ENCODE measurements at regions not wholly inside any gene's neighbourhood (a gene's known extent, or its start where the extent isn't known, plus 50 kb on each side); places are given as distances from the start of the nearest gene placed in this dataset.
A peak's percentile ranks its signal among the peaks of the same experiment; 100 is the strongest.

DNA sequence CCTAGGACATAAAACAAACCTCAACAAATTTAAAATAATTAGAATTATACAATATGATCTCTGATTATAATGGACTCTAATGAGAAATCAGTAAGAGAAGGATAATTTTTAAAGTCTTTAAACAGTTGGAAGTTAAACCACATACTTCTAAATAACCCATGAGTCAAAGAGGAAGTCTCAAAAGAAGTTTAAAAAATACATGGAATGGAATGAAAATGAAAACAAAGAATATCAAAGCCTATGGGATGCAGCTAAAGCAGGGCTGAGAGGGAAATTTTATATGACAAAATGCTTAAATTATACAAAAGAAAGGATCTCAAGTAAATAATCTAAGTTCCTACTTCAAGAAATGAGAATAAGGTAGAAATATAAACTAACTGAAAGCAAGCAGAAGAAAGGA lies 460.5 kb downstream of the RPS24 start:
- no peak for DNase-seq
- H3K27ac ChIP-seq (ENCODE audit: low read length): no peak overlapping the region

DNA sequence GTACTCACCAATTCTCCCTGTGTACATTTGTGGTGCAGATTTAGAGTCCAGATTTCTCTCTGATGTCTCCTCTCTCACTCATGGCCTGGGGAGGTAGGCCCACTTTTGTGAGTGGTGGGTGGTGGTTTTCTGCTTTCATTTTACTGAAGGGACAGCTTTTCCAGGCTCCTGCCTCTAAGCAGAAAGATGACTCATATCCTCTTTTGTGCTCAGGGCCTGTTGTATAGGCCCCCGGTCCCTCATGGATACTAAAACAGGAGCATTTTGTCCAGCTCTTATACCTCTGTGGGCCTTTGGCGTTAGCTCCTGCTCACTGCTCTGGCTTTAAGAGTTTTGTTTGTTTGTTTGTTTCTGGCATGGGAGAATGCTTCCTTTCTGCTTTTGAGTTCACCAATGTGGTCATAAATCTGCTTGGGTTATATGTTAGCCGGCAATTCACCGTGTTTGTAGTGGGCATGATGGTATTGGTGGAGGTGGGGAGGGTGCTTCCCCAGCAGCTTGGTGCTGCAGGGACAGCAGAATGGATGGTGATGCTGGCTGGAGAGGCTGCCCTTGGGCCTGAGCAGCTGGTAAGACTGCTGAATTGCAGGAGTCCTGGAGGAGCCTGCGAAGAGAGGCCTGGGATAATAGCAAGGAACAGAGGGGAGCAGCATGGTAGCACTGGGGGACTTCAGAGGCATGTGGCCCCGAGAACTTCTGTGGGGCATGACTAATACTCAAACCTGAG lies 468.7 kb downstream of the RPS24 start:
- Histone ChIP-seq H3K4me3 (ENCODE audit: low read length) (no peak overlapping the region), H3K27ac (ENCODE audit: low read length) (no peak overlapping the region), H3K4me1 (ENCODE audit: control insufficient read depth, insufficient read depth, low read length) (no peaks in the 10 kb centered on the region), H3K27me3 (ENCODE audit: control insufficient read depth, insufficient read depth, low read length) (no peaks in the 10 kb centered on the region), H3K9me3 (ENCODE audit: control insufficient read depth, low read depth, low read length) (no peaks in the 10 kb centered on the region), H3K36me3 (ENCODE audit: control insufficient read depth, insufficient read depth, low read length) (no peaks in the 10 kb centered on the region)
- no peak for DNase-seq
- no CpG with 5 or more reads among the region's 6 CpGs for WGBS (ENCODE audit: insufficient coverage, low lambda C conversion rate)

More for the DNA sequence above, 460.5 kb downstream of the RPS24 start:
- Histone ChIP-seq H3K9me3 (ENCODE audit: control insufficient read depth, low read depth, low read length) (peaks cover 13% of the 10 kb centered on the region), H3K36me3 (ENCODE audit: control insufficient read depth, insufficient read depth, low read length) (no peaks in the 10 kb centered on the region), H3K4me1 (ENCODE audit: control insufficient read depth, insufficient read depth, low read length) (no peaks in the 10 kb centered on the region), H3K4me3 (ENCODE audit: low read length) (no peak overlapping the region), H3K27me3 (ENCODE audit: control insufficient read depth, insufficient read depth, low read length) (no peaks in the 10 kb centered on the region)

DNA sequence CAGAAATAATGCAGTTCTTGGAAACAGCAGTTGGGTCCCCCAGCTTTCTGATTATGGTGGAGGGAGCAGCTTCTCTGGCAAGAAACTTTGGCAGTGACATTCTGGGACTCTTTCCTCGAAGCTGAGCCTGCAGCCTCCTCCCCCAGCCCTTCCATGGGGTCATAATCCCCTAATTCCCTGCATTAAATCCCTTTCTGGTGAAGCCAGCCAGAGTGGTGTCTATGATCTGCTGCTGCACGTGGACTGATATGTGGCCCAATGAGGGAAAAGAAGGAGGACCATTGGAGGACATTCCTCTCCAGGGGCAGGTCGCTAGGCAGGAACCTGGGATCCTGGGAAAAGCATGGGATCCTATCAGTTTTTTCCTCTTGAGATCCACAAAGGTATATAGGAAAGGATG lies 470.5 kb downstream of the RPS24 start:
- no peak overlapping the region for H3K4me3 ChIP-seq (ENCODE audit: low read length)
- no peaks in the 10 kb centered on the region for H3K9me3 ChIP-seq (ENCODE audit: control insufficient read depth, low read depth, low read length)
- DNase-seq: no peak
- no CpG with 5 or more reads among the region's 3 CpGs for WGBS (ENCODE audit: insufficient coverage, low lambda C conversion rate)
- no peaks in the 10 kb centered on the region for H3K27me3 ChIP-seq (ENCODE audit: control insufficient read depth, insufficient read depth, low read length)
- H3K4me1 ChIP-seq (ENCODE audit: control insufficient read depth, insufficient read depth, low read length): no peaks in the 10 kb centered on the region
- no peaks in the 10 kb centered on the region for H3K36me3 ChIP-seq (ENCODE audit: control insufficient read depth, insufficient read depth, low read length)
- no peak overlapping the region for H3K27ac ChIP-seq (ENCODE audit: low read length)

DNA sequence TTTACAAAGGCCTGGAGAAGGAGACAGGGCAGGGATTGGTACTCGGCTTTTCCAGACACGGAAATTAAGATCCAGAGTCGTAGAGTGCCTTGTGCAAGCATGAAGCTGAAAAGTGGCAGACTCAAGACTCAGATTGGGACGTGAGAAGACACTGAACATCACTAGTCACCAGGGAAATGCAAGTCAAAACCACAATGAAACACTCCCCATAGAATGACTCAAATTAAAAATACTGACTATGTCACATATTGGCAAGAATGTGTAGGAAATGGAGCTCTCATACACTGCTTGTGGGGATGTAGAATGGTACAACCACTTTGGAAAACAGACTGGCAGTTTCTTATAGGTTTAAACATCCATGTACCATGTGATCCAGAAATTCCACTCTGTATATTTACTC lies 472.0 kb downstream of the RPS24 start:
- no CpG with 5 or more reads among the region's 4 CpGs for WGBS (ENCODE audit: insufficient coverage, low lambda C conversion rate)
- Histone ChIP-seq H3K4me1 (ENCODE audit: control insufficient read depth, insufficient read depth, low read length) (no peaks in the 10 kb centered on the region), H3K27ac (ENCODE audit: low read length) (no peak overlapping the region), H3K36me3 (ENCODE audit: control insufficient read depth, insufficient read depth, low read length) (no peaks in the 10 kb centered on the region), H3K4me3 (ENCODE audit: low read length) (no peak overlapping the region), H3K27me3 (ENCODE audit: control insufficient read depth, insufficient read depth, low read length) (no peaks in the 10 kb centered on the region), H3K9me3 (ENCODE audit: control insufficient read depth, low read depth, low read length) (no peaks in the 10 kb centered on the region)
- DNase-seq: no peak

DNA sequence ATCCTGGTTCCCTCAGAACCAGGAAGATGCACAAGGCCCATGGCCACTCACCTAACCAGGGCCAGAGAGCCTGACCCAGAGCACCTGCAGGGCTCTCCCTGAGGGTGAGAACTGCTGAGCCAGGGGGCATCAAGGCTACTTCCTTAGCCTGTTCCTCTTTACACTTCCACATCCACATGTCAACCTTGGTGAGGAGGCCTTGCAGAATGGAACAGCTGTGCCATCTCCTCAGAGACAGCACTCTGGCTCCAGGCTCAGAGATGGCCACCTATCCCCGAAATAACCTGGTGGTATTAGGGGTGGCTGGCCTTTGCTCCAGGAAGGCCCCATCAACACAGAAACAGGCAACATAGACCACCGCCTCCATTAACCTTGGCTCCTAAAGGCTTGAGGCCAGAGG lies 473.0 kb downstream of the RPS24 start:
- Histone ChIP-seq H3K36me3 (ENCODE audit: control insufficient read depth, insufficient read depth, low read length) (no peaks in the 10 kb centered on the region), H3K27ac (ENCODE audit: low read length) (no peak overlapping the region), H3K9me3 (ENCODE audit: control insufficient read depth, low read depth, low read length) (no peaks in the 10 kb centered on the region), H3K4me3 (ENCODE audit: low read length) (no peak overlapping the region), H3K27me3 (ENCODE audit: control insufficient read depth, insufficient read depth, low read length) (no peaks in the 10 kb centered on the region), H3K4me1 (ENCODE audit: control insufficient read depth, insufficient read depth, low read length) (no peaks in the 10 kb centered on the region)
- no peak for DNase-seq
- no CpG with 5 or more reads among the region's 2 CpGs for WGBS (ENCODE audit: insufficient coverage, low lambda C conversion rate)

DNA sequence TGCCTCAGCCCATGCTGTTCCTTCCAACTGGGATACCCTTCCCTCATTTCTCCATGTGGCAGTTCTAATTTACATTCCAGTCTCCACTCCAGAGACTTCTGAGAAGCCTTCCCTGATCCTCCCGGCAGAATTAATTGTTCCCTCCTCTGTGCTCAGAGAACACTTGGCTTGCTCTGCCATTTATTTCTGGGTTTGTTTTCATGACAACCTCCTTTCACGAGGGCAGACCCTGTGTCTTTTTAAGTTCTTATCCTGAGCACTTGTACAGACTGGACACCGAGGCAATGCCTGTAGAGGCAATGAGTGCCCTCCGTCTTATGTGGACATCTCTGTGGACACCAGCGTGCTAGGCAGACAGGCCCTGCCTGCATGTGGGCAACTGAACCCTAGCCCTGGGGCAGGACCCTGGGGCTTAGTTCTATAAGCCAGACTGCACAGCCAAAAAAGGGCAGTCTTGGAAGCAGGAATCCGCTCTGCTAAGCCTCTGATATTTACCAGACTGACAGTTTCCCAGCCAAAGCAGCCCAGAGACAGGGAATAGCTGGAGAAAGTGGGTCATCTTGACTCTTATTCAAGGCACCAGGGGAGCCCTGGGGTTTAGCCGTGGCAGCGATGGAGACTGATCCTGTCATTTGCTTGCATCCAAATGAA lies 474.0 kb downstream of the RPS24 start:
- Histone ChIP-seq H3K27me3 (ENCODE audit: control insufficient read depth, insufficient read depth, low read length) (no peaks in the 10 kb centered on the region), H3K36me3 (ENCODE audit: control insufficient read depth, insufficient read depth, low read length) (no peaks in the 10 kb centered on the region), H3K4me1 (ENCODE audit: control insufficient read depth, insufficient read depth, low read length) (no peaks in the 10 kb centered on the region), H3K9me3 (ENCODE audit: control insufficient read depth, low read depth, low read length) (no peaks in the 10 kb centered on the region), H3K27ac (ENCODE audit: low read length) (peak overlapping the region; percentile 11), H3K4me3 (ENCODE audit: low read length) (no peak overlapping the region)
- no CpG with 5 or more reads among the region's 8 CpGs for WGBS (ENCODE audit: insufficient coverage, low lambda C conversion rate)
- no peak for DNase-seq

DNA sequence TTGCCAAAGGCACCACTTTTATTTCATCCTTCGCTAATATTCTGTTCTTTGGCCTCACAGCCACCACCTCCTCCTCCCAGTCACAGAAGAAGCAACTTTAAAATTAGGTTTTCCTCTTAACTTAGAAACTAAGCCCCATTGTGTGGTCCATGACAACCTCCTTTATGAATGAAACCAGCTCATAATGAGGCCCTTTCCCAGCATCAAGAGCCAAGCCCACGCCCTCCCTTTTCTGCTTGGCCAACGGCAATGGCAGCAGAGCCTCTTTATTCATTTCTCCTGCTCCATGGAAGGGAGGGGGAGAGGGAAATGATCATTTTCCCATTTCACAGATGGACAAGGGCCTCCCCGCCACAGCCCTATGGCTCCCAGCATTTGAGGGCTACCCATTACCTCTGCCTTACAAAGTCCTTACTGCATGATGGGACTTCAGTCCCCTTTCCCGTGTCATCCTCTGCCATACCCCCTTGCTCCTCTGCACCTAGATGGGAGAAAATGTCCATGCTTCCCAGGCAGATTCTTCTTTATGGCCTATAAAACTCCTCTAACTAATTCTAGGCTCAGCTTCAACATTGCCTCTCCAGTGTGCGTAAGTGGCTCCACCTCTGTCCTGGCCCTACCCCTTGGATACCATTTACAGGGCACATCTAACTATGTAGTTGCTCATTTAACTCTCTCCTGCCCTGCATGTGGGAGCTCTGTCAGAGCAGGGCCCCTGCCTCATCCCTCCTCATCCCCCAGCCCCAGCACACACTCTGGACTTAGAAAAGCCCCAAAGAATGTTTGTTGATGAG lies 475.5 kb downstream of the RPS24 start:
- H3K36me3 ChIP-seq (ENCODE audit: control insufficient read depth, insufficient read depth, low read length): no peaks in the 10 kb centered on the region
- H3K27ac ChIP-seq (ENCODE audit: low read length): no peak overlapping the region

DNA sequence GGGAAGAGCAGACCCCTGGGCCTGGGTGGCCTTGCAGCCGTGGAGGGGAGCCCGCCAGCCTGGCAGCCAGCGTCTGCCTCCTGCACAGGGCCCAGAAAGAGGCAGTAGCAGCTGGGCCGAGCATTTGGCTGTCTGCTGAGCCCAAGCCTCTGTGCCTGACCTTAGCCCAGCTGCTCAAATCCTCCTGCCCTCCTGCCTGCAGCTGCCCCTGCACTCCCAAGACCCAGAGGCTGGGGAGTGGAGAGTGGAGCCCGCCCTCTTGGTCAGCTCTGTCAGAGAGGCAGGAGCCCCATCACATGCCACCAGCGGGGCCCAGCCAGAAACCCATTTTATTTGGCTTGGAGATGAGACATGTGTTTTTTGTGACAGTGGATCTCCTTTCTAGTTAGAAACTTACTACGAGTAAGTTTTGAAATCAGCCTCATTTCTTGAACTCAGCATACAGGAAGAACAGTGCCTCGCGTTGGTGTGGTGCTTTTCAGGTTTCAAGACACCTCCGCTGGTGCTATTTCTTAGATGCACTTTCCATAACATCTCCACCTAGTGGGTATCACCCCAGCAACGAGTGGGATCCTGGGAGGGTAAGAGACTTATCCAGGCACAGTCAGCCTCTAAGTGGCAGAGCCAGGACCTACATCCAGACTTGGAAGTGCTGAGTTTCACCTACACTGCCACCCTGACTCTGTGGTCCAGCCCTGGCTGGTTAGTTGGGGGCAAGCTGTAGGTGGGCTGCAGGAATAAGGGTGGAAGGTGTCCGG lies 477.1 kb downstream of the RPS24 start:
- no CpG with 5 or more reads among the region's 12 CpGs for whole genome bisulfite sequencing (ENCODE audit: insufficient coverage, low lambda C conversion rate)
- Histone ChIP-seq H3K36me3 (ENCODE audit: control insufficient read depth, insufficient read depth, low read length) (no peaks in the 10 kb centered on the region), H3K4me1 (ENCODE audit: control insufficient read depth, insufficient read depth, low read length) (no peaks in the 10 kb centered on the region), H3K9me3 (ENCODE audit: control insufficient read depth, low read depth, low read length) (no peaks in the 10 kb centered on the region), H3K27me3 (ENCODE audit: control insufficient read depth, insufficient read depth, low read length) (no peaks in the 10 kb centered on the region), H3K27ac (ENCODE audit: low read length) (no peak overlapping the region), H3K4me3 (ENCODE audit: low read length) (no peak overlapping the region)
- DNase-seq: no peak

More for the DNA sequence above, 475.5 kb downstream of the RPS24 start:
- H3K9me3 ChIP-seq (ENCODE audit: control insufficient read depth, low read depth, low read length): no peaks in the 10 kb centered on the region
- no peaks in the 10 kb centered on the region for H3K27me3 ChIP-seq (ENCODE audit: control insufficient read depth, insufficient read depth, low read length)
- no peak for DNase-seq
- WGBS (ENCODE audit: insufficient coverage, low lambda C conversion rate): no CpG with 5 or more reads among the region's 6 CpGs
- no peak overlapping the region for H3K4me3 ChIP-seq (ENCODE audit: low read length)
- H3K4me1 ChIP-seq (ENCODE audit: control insufficient read depth, insufficient read depth, low read length): no peaks in the 10 kb centered on the region

DNA sequence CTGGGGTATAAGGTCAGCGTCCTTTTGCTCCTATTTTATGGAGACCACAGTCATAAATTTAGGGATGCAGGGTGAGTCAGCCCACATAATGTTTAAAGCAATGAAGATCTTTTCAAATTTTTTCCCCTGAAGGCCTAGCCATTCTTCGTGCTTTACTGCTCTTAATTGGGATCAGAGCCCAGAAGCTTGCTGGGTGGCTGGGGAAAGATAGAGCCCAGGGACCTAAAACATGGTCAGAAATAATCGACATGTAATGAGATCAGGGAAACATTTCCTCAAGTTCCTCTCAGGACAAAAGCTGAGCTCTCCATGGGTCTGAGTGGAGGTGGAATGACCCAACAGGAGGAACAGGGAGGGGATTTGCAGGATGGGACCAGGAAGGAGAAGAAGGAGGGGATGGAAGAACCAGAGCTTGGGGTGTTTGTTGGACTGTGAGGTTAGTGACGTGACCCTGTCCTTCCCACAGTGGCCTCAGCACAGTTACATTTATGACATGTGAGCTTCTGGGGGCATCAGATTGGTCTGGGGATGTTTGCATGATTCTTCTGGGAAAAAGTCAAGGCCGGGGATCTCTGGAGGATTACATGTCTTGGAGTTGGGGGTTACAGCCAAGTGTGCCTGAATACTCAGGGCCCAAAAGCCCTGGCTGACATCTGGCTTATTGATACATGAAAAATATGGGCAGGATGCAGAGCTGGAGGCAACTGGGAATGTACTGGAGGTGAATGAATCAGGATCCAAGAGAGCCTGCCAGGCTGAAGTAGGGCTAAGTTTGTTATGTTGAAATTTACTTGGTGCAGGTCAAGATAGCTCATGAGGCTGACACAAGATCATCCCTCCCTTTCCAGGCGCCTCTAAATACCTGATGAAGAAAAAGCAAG lies 477.9 kb downstream of the RPS24 start:
- no peak for DNase-seq
- no peak overlapping the region for H3K27ac ChIP-seq (ENCODE audit: low read length)
- 100% methylated on average over 2 of the region's 6 CpGs for WGBS (ENCODE audit: insufficient coverage, low lambda C conversion rate)
- H3K9me3 ChIP-seq (ENCODE audit: control insufficient read depth, low read depth, low read length): no peaks in the 10 kb centered on the region
- H3K4me1 ChIP-seq (ENCODE audit: control insufficient read depth, insufficient read depth, low read length): no peaks in the 10 kb centered on the region
- H3K4me3 ChIP-seq (ENCODE audit: low read length): no peak overlapping the region
- H3K27me3 ChIP-seq (ENCODE audit: control insufficient read depth, insufficient read depth, low read length): no peaks in the 10 kb centered on the region
- no peaks in the 10 kb centered on the region for H3K36me3 ChIP-seq (ENCODE audit: control insufficient read depth, insufficient read depth, low read length)
